Peyer's patch (tissue), 4 donors: ENCODE measurements at regions not wholly inside any gene's neighbourhood (a gene's known extent, or its start where the extent isn't known, plus 50 kb on each side); places are given as distances from the start of the nearest gene placed in this dataset.

Experiments used
- CTCF ChIP-seq, 6 experiments: fragments of 450-650 bp in 4 of 6; fragments of 200-600 bp in 2 of 6; sonication (generic) in 1 of 6; IDR thresholded peaks; one replicate each; pipeline ENCODE4 v1.5.1; 2017 to 2019; ENCODE audit warnings: antibody characterized with exemption in 6 of 6, mild to moderate bottlenecking in 3 of 6, moderate library complexity in 1 of 6
- POLR2A ChIP-seq, 2 donors: fragments of 450-650 bp; IDR thresholded peaks; one replicate each; pipeline ENCODE4 v1.5.1; 2017; ENCODE audit warnings: antibody characterized with exemption in 2 of 2, mild to moderate bottlenecking in 2 of 2, moderate library complexity in 2 of 2

GRCh38 chr5:33032271-33033070 is 321.4 kb downstream of the NPR3 start:
- TF ChIP-seq CTCF (IDR thresholded peaks at IDR 0.05): no peak
- no peak for TF ChIP-seq POLR2A (IDR thresholded peaks at IDR 0.05)
